WTC11 (cell line): ENCODE measurements at regions not wholly inside any gene's neighbourhood (a gene's known extent, or its start where the extent isn't known, plus 50 kb on each side); places are given as distances from the start of the nearest gene placed in this dataset.

Experiments used
- ATAC-seq: fragments of 200-7000 bp; cut with Tn5 transposase; 2 replicates; pipeline ENCODE4 v1.10.0; 2021; ENCODE audit warnings: mild to moderate bottlenecking, moderate library complexity
- CTCF ChIA-PET: fragments of 300-600 bp; sonication (Branson Sonifier 250); formaldehyde crosslinking; loops from one replicate; lab custom pipeline; 2021; ENCODE audit warnings: antibody characterized with exemption; lab: Charles Lee
- POLR2A ChIA-PET: fragments of 350-600 bp; sonication (Branson Sonifier 250); formaldehyde crosslinking; loops from one replicate; lab custom pipeline; 2021; ENCODE audit warnings: antibody characterized with exemption; lab: Charles Lee
- DNase-seq: peaks from one replicate; pipeline ENCODE4 v3.0.0; 2021; ENCODE audit warnings: low spot score
- H3K27ac Mint-ChIP-seq: 2 replicates; pipeline ENCODE4 v1.8.0; 2021; ENCODE audit warnings: mixed read lengths
- H3K27me3 Mint-ChIP-seq: 2 replicates; pipeline ENCODE4 v1.8.0; 2021; ENCODE audit warnings: low read depth, mild to moderate bottlenecking, moderate library complexity, mixed read lengths
- H3K36me3 Mint-ChIP-seq: 2 replicates; pipeline ENCODE4 v1.8.0; 2021; ENCODE audit warnings: mixed read lengths
- H3K4me1 Mint-ChIP-seq: 2 replicates; pipeline ENCODE4 v1.8.0; 2022; ENCODE audit warnings: mixed read lengths
- H3K4me3 Mint-ChIP-seq: 2 replicates; pipeline ENCODE4 v1.8.0; 2021; ENCODE audit warnings: mild to moderate bottlenecking, moderate library complexity, mixed read lengths
- H3K9me3 Mint-ChIP-seq: 2 replicates; pipeline ENCODE4 v1.8.0; 2021; ENCODE audit warnings: mixed read lengths
- CREB1 ChIP-seq: sonication (generic); formaldehyde crosslinking; IDR thresholded peaks from 2 replicates; pipeline ENCODE4 v1.8.0; 2023; ENCODE audit warnings: mild to moderate bottlenecking, missing genetic modification reagents
- EMX1 ChIP-seq: fragments of 250-450 bp; sonication (Bioruptor Pico); IDR thresholded peaks from 2 replicates; pipeline ENCODE4 v1.8.0; 2021; ENCODE audit warnings: mild to moderate bottlenecking
- GABPB1 ChIP-seq: sonication (generic); formaldehyde crosslinking; IDR thresholded peaks from 2 replicates; pipeline ENCODE4 v1.8.1; 2023; ENCODE audit warnings: mild to moderate bottlenecking, missing genetic modification reagents
- NR1H2 ChIP-seq: sonication (generic); formaldehyde crosslinking; IDR thresholded peaks from 2 replicates; pipeline ENCODE4 v1.9.0; 2021; ENCODE audit warnings: mild to moderate bottlenecking, moderate library complexity, missing genetic modification reagents
- SOX15 ChIP-seq: fragments of 250-450 bp; sonication (Bioruptor Pico); IDR thresholded peaks from 2 replicates; pipeline ENCODE4 v1.9.0; 2021; ENCODE audit warnings: mild to moderate bottlenecking
- TCF7 ChIP-seq: sonication (generic); formaldehyde crosslinking; IDR thresholded peaks from 2 replicates; pipeline ENCODE4 v1.8.0; 2022; ENCODE audit warnings: mild to moderate bottlenecking, low read depth, missing genetic modification reagents, moderate library complexity
- TP53 ChIP-seq: sonication (generic); formaldehyde crosslinking; IDR thresholded peaks from 2 replicates; pipeline ENCODE4 v1.8.1; 2023; ENCODE audit warnings: mild to moderate bottlenecking, missing genetic modification reagents
- ZNF121 ChIP-seq: sonication (generic); formaldehyde crosslinking; IDR thresholded peaks from 2 replicates; pipeline ENCODE4 v1.8.0; 2023; ENCODE audit warnings: missing genetic modification reagents
- TF ChIP-seq, protein P1 (sequence below): sonication (generic); formaldehyde crosslinking; IDR thresholded peaks from 2 replicates; pipeline ENCODE4 v1.8.1; 2023; ENCODE audit warnings: mild to moderate bottlenecking, missing genetic modification reagents
- TF ChIP-seq, protein P2 (sequence below): fragments of 250-450 bp; sonication (Bioruptor Pico); IDR thresholded peaks from 2 replicates; pipeline ENCODE4 v1.9.0; 2021; ENCODE audit warnings: mild to moderate bottlenecking
- TF ChIP-seq, protein P3 (sequence below): sonication (generic); formaldehyde crosslinking; IDR thresholded peaks from 2 replicates; pipeline ENCODE4 v1.8.1; 2023; ENCODE audit warnings: mild to moderate bottlenecking, missing genetic modification reagents, moderate library complexity
- TF ChIP-seq, protein P4 (sequence below): sonication (generic); formaldehyde crosslinking; IDR thresholded peaks from 2 replicates; pipeline ENCODE4 v1.8.1; 2022; ENCODE audit warnings: low read depth, missing genetic modification reagents, borderline replicate concordance
- TF ChIP-seq, protein P5 (sequence below): fragments of 250-450 bp; sonication (Bioruptor Pico); IDR thresholded peaks from 2 replicates; pipeline ENCODE4 v2.1.2; 2022; ENCODE audit warnings: mild to moderate bottlenecking, moderate library complexity
- TF ChIP-seq, protein P6 (sequence below): sonication (generic); formaldehyde crosslinking; IDR thresholded peaks from 2 replicates; pipeline ENCODE4 v1.8.1; 2023; ENCODE audit warnings: mild to moderate bottlenecking, missing genetic modification reagents, moderate library complexity

DNA sequence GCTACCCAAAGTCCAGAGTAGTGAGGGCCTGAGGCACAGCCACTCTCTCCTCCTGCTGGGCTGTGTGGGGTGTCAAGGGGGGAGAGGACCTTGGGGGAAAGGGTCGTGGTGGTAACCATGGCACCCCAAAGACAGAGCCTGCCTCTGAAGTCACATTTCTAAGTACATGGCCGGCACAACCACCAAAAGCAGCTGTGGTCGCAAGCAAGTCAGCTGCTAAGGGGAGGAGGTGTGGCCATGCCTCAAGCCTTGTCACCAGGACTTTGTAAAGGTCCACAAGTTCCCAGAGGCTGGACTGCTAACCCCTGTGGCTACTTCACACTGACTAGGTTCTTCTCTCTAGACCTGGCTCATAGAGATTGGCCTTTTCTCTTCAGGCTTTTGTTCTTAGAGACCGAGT, 310.6 kb downstream of the LMX1A start:
- H3K27me3 Mint-ChIP-seq = no peaks in the 10 kb centered on the region; the same call in 1 of the 2 replicates
- H3K4me3 Mint-ChIP-seq = no peak overlapping the region
- H3K9me3 Mint-ChIP-seq = peaks cover 6% of the 10 kb centered on the region; the same call in 1 of the 2 replicates
- CTCF ChIA-PET = no interaction called here
- DNase-seq (no peak), ATAC-seq (no peak)
- POLR2A ChIA-PET = no interaction called here
- no peak overlapping the region for H3K27ac Mint-ChIP-seq
- H3K36me3 Mint-ChIP-seq = no peaks in the 10 kb centered on the region
- H3K4me1 Mint-ChIP-seq = peaks cover 22% of the 10 kb centered on the region
- TF ChIP-seq, protein P1, sequence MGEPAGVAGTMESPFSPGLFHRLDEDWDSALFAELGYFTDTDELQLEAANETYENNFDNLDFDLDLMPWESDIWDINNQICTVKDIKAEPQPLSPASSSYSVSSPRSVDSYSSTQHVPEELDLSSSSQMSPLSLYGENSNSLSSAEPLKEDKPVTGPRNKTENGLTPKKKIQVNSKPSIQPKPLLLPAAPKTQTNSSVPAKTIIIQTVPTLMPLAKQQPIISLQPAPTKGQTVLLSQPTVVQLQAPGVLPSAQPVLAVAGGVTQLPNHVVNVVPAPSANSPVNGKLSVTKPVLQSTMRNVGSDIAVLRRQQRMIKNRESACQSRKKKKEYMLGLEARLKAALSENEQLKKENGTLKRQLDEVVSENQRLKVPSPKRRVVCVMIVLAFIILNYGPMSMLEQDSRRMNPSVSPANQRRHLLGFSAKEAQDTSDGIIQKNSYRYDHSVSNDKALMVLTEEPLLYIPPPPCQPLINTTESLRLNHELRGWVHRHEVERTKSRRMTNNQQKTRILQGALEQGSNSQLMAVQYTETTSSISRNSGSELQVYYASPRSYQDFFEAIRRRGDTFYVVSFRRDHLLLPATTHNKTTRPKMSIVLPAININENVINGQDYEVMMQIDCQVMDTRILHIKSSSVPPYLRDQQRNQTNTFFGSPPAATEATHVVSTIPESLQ (CRISPR knock-in tag) = no peak
- no peak for TF ChIP-seq GABPB1 (CRISPR knock-in tag)
- TF ChIP-seq, protein P2, sequence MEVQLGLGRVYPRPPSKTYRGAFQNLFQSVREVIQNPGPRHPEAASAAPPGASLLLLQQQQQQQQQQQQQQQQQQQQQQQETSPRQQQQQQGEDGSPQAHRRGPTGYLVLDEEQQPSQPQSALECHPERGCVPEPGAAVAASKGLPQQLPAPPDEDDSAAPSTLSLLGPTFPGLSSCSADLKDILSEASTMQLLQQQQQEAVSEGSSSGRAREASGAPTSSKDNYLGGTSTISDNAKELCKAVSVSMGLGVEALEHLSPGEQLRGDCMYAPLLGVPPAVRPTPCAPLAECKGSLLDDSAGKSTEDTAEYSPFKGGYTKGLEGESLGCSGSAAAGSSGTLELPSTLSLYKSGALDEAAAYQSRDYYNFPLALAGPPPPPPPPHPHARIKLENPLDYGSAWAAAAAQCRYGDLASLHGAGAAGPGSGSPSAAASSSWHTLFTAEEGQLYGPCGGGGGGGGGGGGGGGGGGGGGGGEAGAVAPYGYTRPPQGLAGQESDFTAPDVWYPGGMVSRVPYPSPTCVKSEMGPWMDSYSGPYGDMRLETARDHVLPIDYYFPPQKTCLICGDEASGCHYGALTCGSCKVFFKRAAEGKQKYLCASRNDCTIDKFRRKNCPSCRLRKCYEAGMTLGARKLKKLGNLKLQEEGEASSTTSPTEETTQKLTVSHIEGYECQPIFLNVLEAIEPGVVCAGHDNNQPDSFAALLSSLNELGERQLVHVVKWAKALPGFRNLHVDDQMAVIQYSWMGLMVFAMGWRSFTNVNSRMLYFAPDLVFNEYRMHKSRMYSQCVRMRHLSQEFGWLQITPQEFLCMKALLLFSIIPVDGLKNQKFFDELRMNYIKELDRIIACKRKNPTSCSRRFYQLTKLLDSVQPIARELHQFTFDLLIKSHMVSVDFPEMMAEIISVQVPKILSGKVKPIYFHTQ (CRISPR knock-in tag) = no peak
- TF ChIP-seq, protein P3, sequence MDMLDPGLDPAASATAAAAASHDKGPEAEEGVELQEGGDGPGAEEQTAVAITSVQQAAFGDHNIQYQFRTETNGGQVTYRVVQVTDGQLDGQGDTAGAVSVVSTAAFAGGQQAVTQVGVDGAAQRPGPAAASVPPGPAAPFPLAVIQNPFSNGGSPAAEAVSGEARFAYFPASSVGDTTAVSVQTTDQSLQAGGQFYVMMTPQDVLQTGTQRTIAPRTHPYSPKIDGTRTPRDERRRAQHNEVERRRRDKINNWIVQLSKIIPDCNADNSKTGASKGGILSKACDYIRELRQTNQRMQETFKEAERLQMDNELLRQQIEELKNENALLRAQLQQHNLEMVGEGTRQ (CRISPR knock-in tag) = no peak
- TF ChIP-seq NR1H2 (CRISPR knock-in tag) = no peak

DNA sequence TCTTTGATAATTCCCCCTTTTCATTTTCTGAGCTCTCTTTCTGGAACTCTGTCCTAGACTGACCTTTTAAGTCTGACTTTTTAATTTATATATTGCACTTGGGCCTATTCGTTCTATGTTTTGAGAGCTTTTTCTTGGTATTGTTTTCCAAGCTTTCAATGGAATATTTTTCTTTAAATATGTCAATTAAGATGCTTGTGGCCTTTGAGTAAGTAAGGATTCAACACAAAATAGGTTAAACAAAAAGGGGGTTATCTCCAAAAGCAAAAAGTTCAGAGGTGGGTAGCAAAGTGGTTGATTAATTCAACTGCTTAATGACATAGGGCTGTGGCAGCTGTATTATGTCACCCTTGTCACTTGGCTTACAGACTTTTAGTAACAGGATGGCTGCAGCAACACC, 315.9 kb downstream of the LMX1A start:
- H3K9me3 Mint-ChIP-seq = no peaks in the 10 kb centered on the region
- TF ChIP-seq EMX1 (CRISPR knock-in tag) (no peak), TP53 (CRISPR knock-in tag) (no peak), ZNF121 (no peak), TCF7 (no peak), SOX15 (no peak), CREB1 (CRISPR knock-in tag) (no peak)
- TF ChIP-seq, protein P4, sequence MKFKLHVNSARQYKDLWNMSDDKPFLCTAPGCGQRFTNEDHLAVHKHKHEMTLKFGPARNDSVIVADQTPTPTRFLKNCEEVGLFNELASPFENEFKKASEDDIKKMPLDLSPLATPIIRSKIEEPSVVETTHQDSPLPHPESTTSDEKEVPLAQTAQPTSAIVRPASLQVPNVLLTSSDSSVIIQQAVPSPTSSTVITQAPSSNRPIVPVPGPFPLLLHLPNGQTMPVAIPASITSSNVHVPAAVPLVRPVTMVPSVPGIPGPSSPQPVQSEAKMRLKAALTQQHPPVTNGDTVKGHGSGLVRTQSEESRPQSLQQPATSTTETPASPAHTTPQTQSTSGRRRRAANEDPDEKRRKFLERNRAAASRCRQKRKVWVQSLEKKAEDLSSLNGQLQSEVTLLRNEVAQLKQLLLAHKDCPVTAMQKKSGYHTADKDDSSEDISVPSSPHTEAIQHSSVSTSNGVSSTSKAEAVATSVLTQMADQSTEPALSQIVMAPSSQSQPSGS = no peak
- TF ChIP-seq, protein P5, sequence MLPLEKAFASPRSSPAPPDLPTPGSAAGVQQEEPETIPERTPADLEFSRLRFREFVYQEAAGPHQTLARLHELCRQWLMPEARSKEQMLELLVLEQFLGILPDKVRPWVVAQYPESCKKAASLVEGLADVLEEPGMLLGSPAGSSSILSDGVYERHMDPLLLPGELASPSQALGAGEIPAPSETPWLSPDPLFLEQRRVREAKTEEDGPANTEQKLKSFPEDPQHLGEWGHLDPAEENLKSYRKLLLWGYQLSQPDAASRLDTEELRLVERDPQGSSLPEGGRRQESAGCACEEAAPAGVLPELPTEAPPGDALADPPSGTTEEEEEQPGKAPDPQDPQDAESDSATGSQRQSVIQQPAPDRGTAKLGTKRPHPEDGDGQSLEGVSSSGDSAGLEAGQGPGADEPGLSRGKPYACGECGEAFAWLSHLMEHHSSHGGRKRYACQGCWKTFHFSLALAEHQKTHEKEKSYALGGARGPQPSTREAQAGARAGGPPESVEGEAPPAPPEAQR (CRISPR knock-in tag) = no peak
- TF ChIP-seq, protein P2 (CRISPR knock-in tag) = no peak
- TF ChIP-seq, protein P6, sequence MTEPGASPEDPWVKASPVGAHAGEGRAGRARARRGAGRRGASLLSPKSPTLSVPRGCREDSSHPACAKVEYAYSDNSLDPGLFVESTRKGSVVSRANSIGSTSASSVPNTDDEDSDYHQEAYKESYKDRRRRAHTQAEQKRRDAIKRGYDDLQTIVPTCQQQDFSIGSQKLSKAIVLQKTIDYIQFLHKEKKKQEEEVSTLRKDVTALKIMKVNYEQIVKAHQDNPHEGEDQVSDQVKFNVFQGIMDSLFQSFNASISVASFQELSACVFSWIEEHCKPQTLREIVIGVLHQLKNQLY (CRISPR knock-in tag) = no peak
- POLR2A ChIA-PET = no interaction called here
- no peaks in the 10 kb centered on the region for H3K27me3 Mint-ChIP-seq
- H3K4me1 Mint-ChIP-seq = peaks cover 7% of the 10 kb centered on the region
- no peaks in the 10 kb centered on the region for H3K36me3 Mint-ChIP-seq
- CTCF ChIA-PET = no interaction called here
- H3K27ac Mint-ChIP-seq = no peak overlapping the region
- no peak for DNase-seq
- ATAC-seq = no peak
- no peak overlapping the region for H3K4me3 Mint-ChIP-seq
